ENCODE measurements at regions not wholly inside any gene's neighbourhood (a gene's known extent, or its start where the extent isn't known, plus 50 kb on each side); places are given as distances from the start of the nearest gene placed in this dataset.
"Not testable (repeated sequence)": the region's sequence is repeated elsewhere in the genome, so short reads cannot be mapped to it uniquely, and the experiment has no call there.

- in situ Hi-C loops (cut with HindIII; ENCODE audit: low pct_unique_long_range_greater_than_20kb, low sequenced_read_pairs), result no loop called here
- DNase-seq (ENCODE audit: low read depth), result no peak
Measured at GRCh38 chr14:38973083-38973700, 129.8 kb downstream of the SEC23A start.

- DNase-seq (ENCODE audit: low read depth), result no peak
- in situ Hi-C loops (cut with HindIII; ENCODE audit: low pct_unique_long_range_greater_than_20kb, low sequenced_read_pairs), result no loop called here
Measured at GRCh38 chr14:38972511-38972910, 130.5 kb downstream of the SEC23A start.

GRCh38 chr14:38971258-38971921, 131.6 kb downstream of the SEC23A start:
- in situ Hi-C loops (cut with HindIII; ENCODE audit: low pct_unique_long_range_greater_than_20kb, low sequenced_read_pairs), result no loop called here
- DNase-seq (ENCODE audit: low read depth), result no peak

- peak; percentile 16 for DNase-seq (ENCODE audit: low read depth)
- in situ Hi-C loops (cut with HindIII; ENCODE audit: low pct_unique_long_range_greater_than_20kb, low sequenced_read_pairs), result no loop called here
Measured at GRCh38 chr14:38964630-38965029, 138.4 kb downstream of the SEC23A start.

GRCh38 chr14:38960946-38961531, 142.0 kb downstream of the SEC23A start:
- in situ Hi-C loops (cut with HindIII; ENCODE audit: low pct_unique_long_range_greater_than_20kb, low sequenced_read_pairs), result no loop called here
- DNase-seq (ENCODE audit: low read depth), result no peak

- in situ Hi-C loops (cut with HindIII; ENCODE audit: low pct_unique_long_range_greater_than_20kb, low sequenced_read_pairs), result no loop called here
- no peak for DNase-seq (ENCODE audit: low read depth)
Measured at GRCh38 chr14:38959021-38959420, 144.0 kb downstream of the SEC23A start.

- in situ Hi-C loops (cut with HindIII; ENCODE audit: low pct_unique_long_range_greater_than_20kb, low sequenced_read_pairs), result no loop called here
- no peak for DNase-seq (ENCODE audit: low read depth)
Measured at GRCh38 chr14:38958589-38958988, 144.4 kb downstream of the SEC23A start.

GRCh38 chr14:38951451-38951850, 151.6 kb downstream of the SEC23A start:
- in situ Hi-C loops (cut with HindIII; ENCODE audit: low pct_unique_long_range_greater_than_20kb, low sequenced_read_pairs), result no loop called here
- DNase-seq (ENCODE audit: low read depth), result no peak

GRCh38 chr14:38950676-38951075, 152.4 kb downstream of the SEC23A start:
- in situ Hi-C loops (cut with HindIII; ENCODE audit: low pct_unique_long_range_greater_than_20kb, low sequenced_read_pairs), result no loop called here
- no peak for DNase-seq (ENCODE audit: low read depth)

GRCh38 chr14:38948576-38948975, 154.5 kb downstream of the SEC23A start:
- DNase-seq (ENCODE audit: low read depth), result no peak
- in situ Hi-C loops (cut with HindIII; ENCODE audit: low pct_unique_long_range_greater_than_20kb, low sequenced_read_pairs), result no loop called here

- in situ Hi-C loops (cut with HindIII; ENCODE audit: low pct_unique_long_range_greater_than_20kb, low sequenced_read_pairs), result no loop called here
- DNase-seq (ENCODE audit: low read depth), result no peak
Measured at GRCh38 chr14:38948171-38948570, 154.9 kb downstream of the SEC23A start.

GRCh38 chr14:38947343-38947742, 155.7 kb downstream of the SEC23A start:
- in situ Hi-C loops (cut with HindIII; ENCODE audit: low pct_unique_long_range_greater_than_20kb, low sequenced_read_pairs), result no loop called here
- DNase-seq (ENCODE audit: low read depth), result no peak

- in situ Hi-C loops (cut with HindIII; ENCODE audit: low pct_unique_long_range_greater_than_20kb, low sequenced_read_pairs), result no loop called here
- no peak for DNase-seq (ENCODE audit: low read depth)
Measured at GRCh38 chr14:38944691-38945090, 158.3 kb downstream of the SEC23A start.

GRCh38 chr14:38941488-38941887, 161.5 kb downstream of the SEC23A start:
- in situ Hi-C loops (cut with HindIII; ENCODE audit: low pct_unique_long_range_greater_than_20kb, low sequenced_read_pairs), result no loop called here
- DNase-seq (ENCODE audit: low read depth), result no peak

GRCh38 chr14:38932653-38933000, 170.4 kb downstream of the SEC23A start:
- in situ Hi-C loops (cut with HindIII; ENCODE audit: low pct_unique_long_range_greater_than_20kb, low sequenced_read_pairs); DNase-seq (ENCODE audit: low read depth): not testable (repeated sequence)

GRCh38 chr14:38931969-38932652, 170.9 kb downstream of the SEC23A start:
- in situ Hi-C loops (cut with HindIII; ENCODE audit: low pct_unique_long_range_greater_than_20kb, low sequenced_read_pairs), result no loop called here
- DNase-seq (ENCODE audit: low read depth), result peak; percentile 3

- in situ Hi-C loops (cut with HindIII; ENCODE audit: low pct_unique_long_range_greater_than_20kb, low sequenced_read_pairs), result no loop called here
Measured at GRCh38 chr14:38930898-38931297, 172.1 kb downstream of the SEC23A start.

GRCh38 chr14:38930022-38930421, 173.0 kb downstream of the SEC23A start:
- DNase-seq (ENCODE audit: low read depth), result no peak
- in situ Hi-C loops (cut with HindIII; ENCODE audit: low pct_unique_long_range_greater_than_20kb, low sequenced_read_pairs), result no loop called here

More at GRCh38 chr14:38930898-38931297, 172.1 kb downstream of the SEC23A start:
- no peak for DNase-seq (ENCODE audit: low read depth)

GRCh38 chr14:38929416-38929815, 173.6 kb downstream of the SEC23A start:
- DNase-seq (ENCODE audit: low read depth), result no peak
- in situ Hi-C loops (cut with HindIII; ENCODE audit: low pct_unique_long_range_greater_than_20kb, low sequenced_read_pairs), result no loop called here
